Fibroblast of pulmonary artery (primary cell): ENCODE measurements at regions not wholly inside any gene's neighbourhood (a gene's known extent, or its start where the extent isn't known, plus 50 kb on each side); places are given as distances from the start of the nearest gene placed in this dataset.
A peak's percentile ranks its signal among the peaks of the same experiment; 100 is the strongest.
"Not testable (repeated sequence)": the region's sequence is repeated elsewhere in the genome, so short reads cannot be mapped to it uniquely, and the experiment has no call there.

Experiments
- DNase-seq: peaks from one replicate; pipeline ENCODE4 v3.0.0-alpha.2; 2010; ENCODE audit warnings: low read depth
- H3K4me3 ChIP-seq: replicated peaks from 2 replicates; pipeline ENCODE4 v1.5.1; 2011; ENCODE audit warnings: low read depth, mild to moderate bottlenecking, control low read depth, low read length, moderate library complexity
- CTCF ChIP-seq: IDR thresholded peaks from 2 replicates; pipeline ENCODE4 v1.5.1; 2011; ENCODE audit warnings: mild to moderate bottlenecking, control low read depth, low read length, inconsistent platforms; ENCODE audit errors: missing control alignments

DNA sequence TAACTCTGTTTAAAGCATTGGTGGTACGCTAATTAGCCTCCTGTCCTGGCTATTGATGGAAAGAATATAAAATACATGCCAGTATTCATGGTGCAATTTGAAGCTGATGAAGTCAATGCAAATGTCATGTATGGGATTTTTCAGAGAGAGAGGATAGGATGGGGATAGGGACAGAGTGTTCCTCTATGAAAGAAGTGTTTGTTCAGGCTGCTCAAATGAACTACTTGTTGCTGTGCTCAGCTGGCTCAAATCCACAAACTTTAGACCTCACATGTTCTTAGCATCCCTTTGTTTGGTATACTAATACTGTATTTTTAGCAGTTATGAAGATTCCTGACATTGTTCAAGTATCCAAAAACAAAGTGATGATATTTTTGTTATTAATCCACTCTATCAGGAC, 116.5 kb downstream of the SLITRK1 start:
- H3K4me3 ChIP-seq = no peak overlapping the region
- DNase-seq = no peak
- TF ChIP-seq CTCF = no peak

DNA sequence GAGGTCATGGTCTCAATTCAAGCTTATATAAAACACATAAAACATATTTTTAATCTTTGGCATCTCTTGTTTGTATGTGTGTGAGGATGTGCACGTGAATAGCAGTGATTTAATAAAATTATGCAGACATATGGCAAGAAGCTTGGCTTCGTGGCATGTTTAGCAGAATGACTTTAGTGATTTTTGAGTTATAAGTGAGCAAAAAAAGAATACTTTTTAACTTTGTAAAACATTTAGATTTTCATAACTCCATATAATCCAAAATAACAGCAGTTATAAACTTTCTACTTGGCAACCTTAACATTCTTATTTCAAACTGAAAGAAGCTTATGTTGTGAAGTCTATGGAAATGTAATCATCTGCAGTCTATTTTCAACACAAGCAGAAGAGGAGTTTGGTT, 120.6 kb downstream of the SLITRK1 start:
- no peak for TF ChIP-seq CTCF
- DNase-seq = no peak
- H3K4me3 ChIP-seq = no peak overlapping the region

GRCh38 chr13:83755210-83755609, 127.1 kb downstream of the SLITRK1 start:
- DNase-seq, H3K4me3 ChIP-seq: not testable (repeated sequence)

DNA sequence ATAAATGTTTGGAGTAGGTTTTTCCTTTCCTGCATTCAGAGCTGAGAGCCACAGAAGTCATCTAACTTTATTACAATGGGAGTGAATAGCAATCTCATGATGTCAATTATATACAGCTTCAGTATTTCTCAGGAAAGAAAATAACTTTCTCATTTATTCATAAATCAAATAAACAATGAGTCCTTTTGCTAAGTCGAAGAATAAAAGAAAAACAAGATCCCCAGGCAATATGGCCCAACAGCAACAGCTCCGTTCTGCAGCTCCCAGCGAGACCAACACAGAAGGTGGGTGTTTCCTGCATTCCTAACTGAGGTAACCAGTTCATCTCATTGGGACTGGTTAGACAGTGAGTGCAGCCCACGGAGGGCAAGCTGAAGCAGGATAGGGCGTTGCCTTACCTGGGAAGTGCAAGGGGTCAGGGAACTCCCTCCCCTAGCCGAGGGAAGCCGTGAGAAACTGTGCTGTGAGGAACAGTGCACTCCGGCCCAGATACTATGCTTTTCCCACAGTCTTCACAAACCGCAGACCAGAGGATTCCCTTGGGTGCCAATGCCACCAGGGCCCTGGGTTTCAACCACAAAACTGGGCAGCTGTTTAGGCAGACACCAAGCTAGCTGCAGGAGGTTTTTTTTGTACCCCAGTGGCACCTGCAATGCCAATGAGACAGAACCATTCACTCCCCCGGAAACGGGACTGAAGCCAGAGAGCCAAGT, 128.2 kb downstream of the SLITRK1 start:
- DNase-seq = no peak
- no peak overlapping the region for H3K4me3 ChIP-seq

DNA sequence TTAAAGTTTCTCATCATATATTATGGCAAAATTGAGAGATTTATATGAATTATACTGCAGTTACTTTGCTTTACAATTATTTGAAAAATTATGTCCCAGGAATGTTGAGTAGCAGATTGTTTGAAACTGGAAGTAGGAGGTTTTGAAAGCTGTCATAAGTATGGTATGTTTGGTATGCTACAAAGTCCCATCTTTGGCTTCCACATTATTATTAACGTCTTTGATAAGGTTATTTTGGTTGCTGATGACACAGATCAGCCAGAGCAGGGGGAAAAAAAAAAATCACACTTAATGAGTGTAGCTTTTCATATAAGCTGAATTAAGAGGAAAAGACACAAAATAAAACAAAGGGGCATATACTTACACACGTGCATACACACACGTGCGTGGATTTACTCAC, 130.1 kb downstream of the SLITRK1 start:
- DNase-seq = peak; percentile 67
- TF ChIP-seq CTCF = no peak
- H3K4me3 ChIP-seq = no peak overlapping the region

More for the DNA sequence above, 128.2 kb downstream of the SLITRK1 start:
- no peak for TF ChIP-seq CTCF

- no peak for DNase-seq
- no peak overlapping the region for H3K4me3 ChIP-seq
- TF ChIP-seq CTCF = no peak
Measured at GRCh38 chr13:83740622-83741021, 141.7 kb downstream of the SLITRK1 start.

DNA sequence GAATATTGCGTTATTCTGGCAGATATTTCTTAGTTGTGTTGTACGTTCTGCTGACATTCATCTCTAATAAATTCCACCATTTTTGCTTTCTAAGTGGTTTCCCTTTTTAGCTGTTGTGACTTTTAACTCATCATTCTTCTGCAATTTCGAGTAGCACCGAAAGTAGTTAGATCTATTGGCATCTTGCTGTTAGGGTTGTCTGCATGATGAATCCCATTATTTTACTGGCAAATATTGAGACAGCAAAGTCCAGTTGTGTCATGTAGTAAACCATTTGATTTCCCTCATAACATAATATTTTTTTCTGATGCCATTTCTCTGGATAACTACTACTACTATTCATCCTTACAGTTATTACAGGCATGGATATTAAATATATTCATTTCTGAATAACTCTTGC, 143.9 kb downstream of the SLITRK1 start:
- H3K4me3 ChIP-seq = no peak overlapping the region
- no peak for DNase-seq
- TF ChIP-seq CTCF = no peak

GRCh38 chr13:83733293-83733692, 149.0 kb downstream of the SLITRK1 start:
- no peak overlapping the region for H3K4me3 ChIP-seq
- DNase-seq = no peak
- no peak for TF ChIP-seq CTCF
